ENCODE measurements at regions not wholly inside any gene's neighbourhood (a gene's known extent, or its start where the extent isn't known, plus 50 kb on each side); places are given as distances from the start of the nearest gene placed in this dataset.
"Not testable (repeated sequence)": the region's sequence is repeated elsewhere in the genome, so short reads cannot be mapped to it uniquely, and the experiment has no call there.

- not testable (repeated sequence) for H3K9me3 Mint-ChIP-seq; H4K20me1 ChIP-seq (ENCODE audit: control insufficient read depth, insufficient read depth, insufficient read length); H3K27me3 Mint-ChIP-seq (ENCODE audit: low read depth); H2BK15ac ChIP-seq (ENCODE audit: low read depth, low read length); H4K8ac ChIP-seq (replicated peaks; ENCODE audit: insufficient read length, low read depth, low read length); H3K79me2 ChIP-seq (ENCODE audit: insufficient read depth, low read length); H3K27ac ChIP-seq (ENCODE audit: insufficient read length, low read depth, low read length); H3K27me3 ChIP-seq (ENCODE audit: insufficient read depth, low read length); H3K4me3 Mint-ChIP-seq; H3K4ac ChIP-seq (ENCODE audit: low read depth, low read length); H2AK5ac ChIP-seq (ENCODE audit: insufficient read length, low read length); H3K27ac Mint-ChIP-seq; H3K4me1 ChIP-seq (ENCODE audit: insufficient read depth, low read length); H3K79me1 ChIP-seq (ENCODE audit: insufficient read depth, low read depth, low read length, poor library complexity, severe bottlenecking); H2BK120ac ChIP-seq (ENCODE audit: low read depth, low read length, poor library complexity, severe bottlenecking); H4K5ac ChIP-seq (ENCODE audit: insufficient read length, low read depth, low read length); H3T11ph ChIP-seq (ENCODE audit: low read length); H3K14ac ChIP-seq (ENCODE audit: insufficient read depth, low read length); H4K91ac ChIP-seq (ENCODE audit: insufficient read length, low read depth, low read length); H3K9me3 ChIP-seq (ENCODE audit: control insufficient read depth, low read depth, low read length); DNase-seq; H2BK5ac ChIP-seq (ENCODE audit: insufficient read length, low read length); H3K4me2 ChIP-seq (ENCODE audit: insufficient read depth, insufficient read length, low read length); H3K18ac ChIP-seq (ENCODE audit: insufficient read length, low read depth, low read length); H2BK12ac ChIP-seq (ENCODE audit: insufficient read length, low read depth, low read length); H2BK20ac ChIP-seq (ENCODE audit: low read depth, low read length, poor library complexity, severe bottlenecking); H3K56ac ChIP-seq (ENCODE audit: insufficient read length, low read depth, low read length); H3K23ac ChIP-seq (ENCODE audit: insufficient read length, low read depth, low read length); H2AFZ ChIP-seq (ENCODE audit: low read length); H3K9ac ChIP-seq (ENCODE audit: extremely low read depth, insufficient read length, low read length); H3K23me2 ChIP-seq (ENCODE audit: insufficient read length, low read depth, low read length, poor library complexity, severe bottlenecking); H3K36me3 Mint-ChIP-seq (ENCODE audit: insufficient read depth in 1 of 3, low read depth in 3 of 3); H3K4me1 Mint-ChIP-seq
- WGBS (ENCODE audit: extremely low coverage, insufficient read length, low lambda C conversion rate) = no CpG with 5 or more reads among the region's 2 CpGs
Observed at GRCh38 chr13:46457255-46457654, 70.2 kb upstream of the RUBCNL start.
